ENCODE measurements at regions not wholly inside any gene's neighbourhood (a gene's known extent, or its start where the extent isn't known, plus 50 kb on each side); places are given as distances from the start of the nearest gene placed in this dataset.
A peak's percentile ranks its signal among the peaks of the same experiment; 100 is the strongest.

- no peaks in the 10 kb centered on the region for H3K9me3 ChIP-seq
- H3K4me1 ChIP-seq (ENCODE audit: insufficient read depth), result no peaks in the 10 kb centered on the region
- TF ChIP-seq EP300 (IDR thresholded peaks at IDR 0.05) (no peak), CTCF (IDR thresholded peaks at IDR 0.05) (no peak), POLR2A (IDR thresholded peaks at IDR 0.05) (no peak)
- WGBS, 3 donors, result 70 to 78% (median 73%) methylated on average over 2 of the region's 2 CpGs
- DNase-seq, result no peak
- H3K27ac ChIP-seq, result no peak overlapping the region
- no peaks in the 10 kb centered on the region for H3K27me3 ChIP-seq
- no peak overlapping the region for H3K4me3 ChIP-seq
- intact Hi-C loops (cut with DNase I), result no loop called here
- no peaks in the 10 kb centered on the region for H3K36me3 ChIP-seq
Measured at GRCh38 chr3:124172283-124172682, 180.4 kb upstream of the ROPN1 start.

GRCh38 chr3:124172816-124173215 lies 180.9 kb upstream of the ROPN1 start:
- Histone ChIP-seq H3K4me1 (ENCODE audit: insufficient read depth) (no peaks in the 10 kb centered on the region), H3K36me3 (no peaks in the 10 kb centered on the region), H3K27me3 (no peaks in the 10 kb centered on the region), H3K27ac (no peak overlapping the region), H3K4me3 (no peak overlapping the region), H3K9me3 (no peaks in the 10 kb centered on the region)
- no peak for DNase-seq
- intact Hi-C loops (cut with DNase I), result no loop called here
- no peak for TF ChIP-seq EP300 (IDR thresholded peaks at IDR 0.05)
- no peak for TF ChIP-seq POLR2A (IDR thresholded peaks at IDR 0.05)
- TF ChIP-seq CTCF (IDR thresholded peaks at IDR 0.05), result no peak

GRCh38 chr3:124174476-124174875 lies 182.6 kb upstream of the ROPN1 start:
- peak in 2 of 5 donors; percentile 19 to 21 for DNase-seq
- H3K27me3 ChIP-seq, result no peaks in the 10 kb centered on the region
- no peak overlapping the region for H3K4me3 ChIP-seq
- H3K4me1 ChIP-seq (ENCODE audit: insufficient read depth), result no peaks in the 10 kb centered on the region
- WGBS, 3 donors, result 34 to 50% (median 36%) methylated on average over 3 of the region's 3 CpGs
- H3K9me3 ChIP-seq, result no peaks in the 10 kb centered on the region
- no peak overlapping the region for H3K27ac ChIP-seq
- H3K36me3 ChIP-seq, result no peaks in the 10 kb centered on the region
- intact Hi-C loops (cut with DNase I), result no loop called here
- no peak for TF ChIP-seq POLR2A (IDR thresholded peaks at IDR 0.05)
- TF ChIP-seq CTCF (IDR thresholded peaks at IDR 0.05), result no peak
- no peak for TF ChIP-seq EP300 (IDR thresholded peaks at IDR 0.05)

- no peak for DNase-seq
- Histone ChIP-seq H3K27me3 (no peaks in the 10 kb centered on the region), H3K9me3 (no peaks in the 10 kb centered on the region), H3K4me1 (ENCODE audit: insufficient read depth) (no peaks in the 10 kb centered on the region), H3K27ac (no peak overlapping the region), H3K36me3 (no peaks in the 10 kb centered on the region), H3K4me3 (no peak overlapping the region)
- TF ChIP-seq CTCF (IDR thresholded peaks at IDR 0.05) (no peak), EP300 (IDR thresholded peaks at IDR 0.05) (no peak), POLR2A (IDR thresholded peaks at IDR 0.05) (no peak)
- intact Hi-C loops (cut with DNase I), result no loop called here
- WGBS, 3 donors, result 87 to 94% (median 94%) methylated on average over 27 of the region's 27 CpGs
Measured at GRCh38 chr3:124174910-124175874, 183.3 kb upstream of the ROPN1 start.
